CD14-positive monocyte (primary cell): ENCODE measurements at regions not wholly inside any gene's neighbourhood (a gene's known extent, or its start where the extent isn't known, plus 50 kb on each side); places are given as distances from the start of the nearest gene placed in this dataset.

Source experiments
- DNase-seq, 3 donors: peaks; one replicate each; pipeline ENCODE4 v3.0.0-alpha.2; 2011 to 2022
- H2AFZ ChIP-seq: 2 replicates; pipeline ENCODE4 v1.6.0; 2012; ENCODE audit warnings: mild to moderate bottlenecking, low read depth, low read length, inconsistent platforms; ENCODE audit not compliant: insufficient read depth, poor library complexity, severe bottlenecking
- H3K27ac ChIP-seq, 2 donors: 1 replicate in 1 of 2; 2 replicates in 1 of 2; pipeline ENCODE4 v1.5.1; 2012 to 2013; ENCODE audit warnings: low read length in 2 of 2, control low read depth in 1 of 2, inconsistent platforms in 1 of 2, low read depth in 1 of 2, mild to moderate bottlenecking in 1 of 2
- H3K27me3 ChIP-seq, 2 donors: one replicate each; pipeline versions ENCODE4 v1.6.0 to v1.6.1; 2011 to 2013; ENCODE audit warnings: low read length in 2 of 2; ENCODE audit not compliant: control insufficient read depth in 2 of 2, insufficient read depth in 2 of 2
- H3K36me3 ChIP-seq, 2 donors: replicated peaks in 1 of 2; 1 replicate in 1 of 2; 2 replicates in 1 of 2; pipeline versions ENCODE4 v1.5.1 to v1.6.1; 2012 to 2013; ENCODE audit warnings: low read length in 2 of 2, control low read depth in 1 of 2, inconsistent platforms in 1 of 2, mild to moderate bottlenecking in 1 of 2; ENCODE audit not compliant: insufficient read depth in 2 of 2, control insufficient read depth in 1 of 2
- H3K4me1 ChIP-seq, 2 donors: 1 replicate in 1 of 2; 2 replicates in 1 of 2; pipeline versions ENCODE4 v1.5.1 to v1.6.1; 2012 to 2013; ENCODE audit warnings: low read length in 2 of 2, control low read depth in 1 of 2, inconsistent platforms in 1 of 2, mild to moderate bottlenecking in 1 of 2, moderate library complexity in 1 of 2; ENCODE audit not compliant: insufficient read depth in 2 of 2, control insufficient read depth in 1 of 2
- H3K4me2 ChIP-seq: replicated peaks from 2 replicates; pipeline ENCODE3; 2012; ENCODE audit warnings: low read length, moderate library complexity, mild to moderate bottlenecking; ENCODE audit not compliant: poor library complexity, severe bottlenecking; ENCODE audit errors: extremely low read depth
- H3K4me3 ChIP-seq, 3 experiments: fragments of 200-600 bp in 1 of 3; sonication (generic) in 1 of 3; replicated peaks in 1 of 3; 1 replicate in 2 of 3; 2 replicates in 1 of 3; pipeline ENCODE4 v1.5.1; 2011 to 2013; ENCODE audit warnings: low read length in 3 of 3, mild to moderate bottlenecking in 3 of 3, control low read depth in 2 of 3, low read depth in 2 of 3, inconsistent platforms in 1 of 3, moderate library complexity in 1 of 3
- H3K79me2 ChIP-seq: 2 replicates; pipeline ENCODE4 v1.6.0; 2012; ENCODE audit warnings: mild to moderate bottlenecking, control low read depth, inconsistent platforms, low read length, moderate library complexity; ENCODE audit not compliant: insufficient read depth
- H3K9ac ChIP-seq: 2 replicates; pipeline ENCODE4 v1.6.0; 2017; ENCODE audit warnings: low read length, mild to moderate bottlenecking; ENCODE audit not compliant: insufficient read depth, poor library complexity, severe bottlenecking
- H3K9me3 ChIP-seq, 2 donors: replicated peaks in 1 of 2; 1 replicate in 1 of 2; 2 replicates in 1 of 2; pipeline versions ENCODE4 v1.5.1 to v1.6.1; 2012 to 2013; ENCODE audit warnings: low read length in 2 of 2, control low read depth in 1 of 2; ENCODE audit not compliant: control insufficient read depth in 1 of 2, insufficient read depth in 1 of 2
- H4K20me1 ChIP-seq: 2 replicates; pipeline ENCODE4 v1.6.0; 2012; ENCODE audit warnings: mild to moderate bottlenecking, low read length, control low read depth, moderate library complexity; ENCODE audit not compliant: insufficient read depth
- H3K27ac Mint-ChIP-seq, 7 donors: one replicate each; pipeline ENCODE4 v1.8.0; 2020; ENCODE audit warnings: mild to moderate bottlenecking in 7 of 7, mixed read lengths in 7 of 7, moderate library complexity in 6 of 7, inconsistent platforms in 2 of 7
- H3K27me3 Mint-ChIP-seq, 3 donors: one replicate each; pipeline ENCODE4 v1.8.0; 2021 to 2022; ENCODE audit warnings: low read depth in 3 of 3, mild to moderate bottlenecking in 3 of 3, mixed read lengths in 3 of 3, moderate library complexity in 3 of 3, inconsistent platforms in 1 of 3
- H3K36me3 Mint-ChIP-seq, 2 donors: one replicate each; pipeline ENCODE4 v1.8.0; 2020; ENCODE audit warnings: mixed read lengths in 2 of 2, inconsistent platforms in 1 of 2, mild to moderate bottlenecking in 1 of 2
- H3K4me1 Mint-ChIP-seq: one replicate; pipeline ENCODE4 v1.8.0; 2020; ENCODE audit warnings: mild to moderate bottlenecking, mixed read lengths
- H3K4me3 Mint-ChIP-seq, 2 donors: one replicate each; pipeline ENCODE4 v1.8.0; 2020; ENCODE audit warnings: mild to moderate bottlenecking in 2 of 2, mixed read lengths in 2 of 2, moderate library complexity in 1 of 2
- H3K9me3 Mint-ChIP-seq, 7 donors: one replicate each; pipeline ENCODE4 v1.8.0; 2020 to 2022; ENCODE audit warnings: mixed read lengths in 7 of 7, mild to moderate bottlenecking in 6 of 7, moderate library complexity in 6 of 7, inconsistent platforms in 2 of 7
- WGBS: methylation state at CpG from one replicate; pipeline ENCODE4 v1.1.5; 2013; ENCODE audit warnings: missing lambda C conversion rate; ENCODE audit not compliant: insufficient coverage; 5-methylcytosine and 5-hydroxymethylcytosine counted together
- intact Hi-C, 2 donors: fragments of 100-400 bp; cut with micrococcal nuclease; formaldehyde crosslinking; loops; one replicate each; pipeline versions ENCODE4 v1.15.0 to v1.15.1; 2023
- TF ChIP-seq, protein P1 (sequence below): fragments of 200-600 bp; IDR thresholded peaks from one replicate; pipeline ENCODE4 v1.8.0; 2022; ENCODE audit warnings: antibody characterized with exemption, mild to moderate bottlenecking

DNA sequence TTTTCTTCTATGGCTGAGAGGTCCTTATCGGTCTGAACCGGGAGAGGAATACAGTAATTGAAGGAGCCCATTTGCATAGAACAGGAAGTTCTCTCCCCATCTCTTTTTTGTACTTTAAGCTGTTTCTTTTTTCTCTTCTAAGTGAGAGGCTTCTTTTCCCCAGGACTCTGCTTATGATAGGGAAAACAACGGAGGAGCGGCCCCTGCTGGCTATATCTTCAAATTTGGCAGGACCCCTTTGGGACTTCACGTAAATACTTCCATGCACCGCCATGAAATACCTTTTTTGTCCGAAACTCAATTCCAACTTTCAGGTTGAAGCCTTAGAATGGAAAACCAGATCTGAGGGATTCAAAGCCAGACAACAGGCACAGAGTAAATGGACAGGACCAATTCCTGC lies 1153.0 kb upstream of the INTU start:
- TF ChIP-seq, protein P1, sequence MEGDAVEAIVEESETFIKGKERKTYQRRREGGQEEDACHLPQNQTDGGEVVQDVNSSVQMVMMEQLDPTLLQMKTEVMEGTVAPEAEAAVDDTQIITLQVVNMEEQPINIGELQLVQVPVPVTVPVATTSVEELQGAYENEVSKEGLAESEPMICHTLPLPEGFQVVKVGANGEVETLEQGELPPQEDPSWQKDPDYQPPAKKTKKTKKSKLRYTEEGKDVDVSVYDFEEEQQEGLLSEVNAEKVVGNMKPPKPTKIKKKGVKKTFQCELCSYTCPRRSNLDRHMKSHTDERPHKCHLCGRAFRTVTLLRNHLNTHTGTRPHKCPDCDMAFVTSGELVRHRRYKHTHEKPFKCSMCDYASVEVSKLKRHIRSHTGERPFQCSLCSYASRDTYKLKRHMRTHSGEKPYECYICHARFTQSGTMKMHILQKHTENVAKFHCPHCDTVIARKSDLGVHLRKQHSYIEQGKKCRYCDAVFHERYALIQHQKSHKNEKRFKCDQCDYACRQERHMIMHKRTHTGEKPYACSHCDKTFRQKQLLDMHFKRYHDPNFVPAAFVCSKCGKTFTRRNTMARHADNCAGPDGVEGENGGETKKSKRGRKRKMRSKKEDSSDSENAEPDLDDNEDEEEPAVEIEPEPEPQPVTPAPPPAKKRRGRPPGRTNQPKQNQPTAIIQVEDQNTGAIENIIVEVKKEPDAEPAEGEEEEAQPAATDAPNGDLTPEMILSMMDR: no peak
- WGBS: 88% methylated on average over 5 of the region's 7 CpGs
- Histone ChIP-seq H3K79me2 (no peaks in the 10 kb centered on the region), H2AFZ (no peak overlapping the region), H3K27ac (no peak overlapping the region), H3K4me2 (no peak overlapping the region), H3K4me1 (no peaks in the 10 kb centered on the region), H3K9me3 (peaks cover 21 to 24% of the 10 kb centered on the region in 2 donors), H4K20me1 (no peaks in the 10 kb centered on the region), H3K27me3 (no peaks in the 10 kb centered on the region), H3K4me3 (no peak overlapping the region), H3K36me3 (no peaks in the 10 kb centered on the region), H3K9ac (no peak overlapping the region)
- H3K4me1 Mint-ChIP-seq: no peaks in the 10 kb centered on the region
- no peak overlapping the region for H3K4me3 Mint-ChIP-seq
- H3K36me3 Mint-ChIP-seq: no peaks in the 10 kb centered on the region
- peaks cover 2 to 20% (median 11%) of the 10 kb centered on the region in 7 donors for H3K9me3 Mint-ChIP-seq
- H3K27me3 Mint-ChIP-seq: peaks cover 0 to 2% (median 0%) of the 10 kb centered on the region in 3 donors
- no peak overlapping the region for H3K27ac Mint-ChIP-seq
- intact Hi-C loops: no loop called here
- DNase-seq: no peak

DNA sequence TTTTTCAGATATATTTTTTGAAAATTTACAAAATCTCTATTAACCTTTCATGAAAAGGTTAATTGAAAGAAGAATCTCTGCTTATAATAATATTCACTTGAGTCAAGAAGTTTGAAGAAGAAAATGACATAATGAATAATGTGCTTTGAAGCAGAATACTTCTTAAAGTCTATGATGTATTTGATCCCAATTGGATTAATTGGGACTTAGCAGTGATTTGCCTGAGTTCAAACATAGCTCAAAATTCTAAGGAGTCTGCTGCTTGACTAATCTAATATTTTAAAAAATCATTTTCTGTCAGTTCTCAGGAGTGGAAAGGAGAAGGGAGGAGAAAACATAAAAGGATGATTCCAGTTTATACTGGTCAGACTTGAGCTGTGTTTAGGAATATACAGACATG lies 1150.4 kb upstream of the INTU start:
- Mint-ChIP-seq H3K4me3 (no peak overlapping the region), H3K27me3 (peaks cover 0 to 2% (median 0%) of the 10 kb centered on the region in 3 donors), H3K36me3 (no peaks in the 10 kb centered on the region), H3K9me3 (peaks cover 2 to 16% (median 5%) of the 10 kb centered on the region in 7 donors), H3K27ac (no peak overlapping the region), H3K4me1 (no peaks in the 10 kb centered on the region)
- H3K27me3 ChIP-seq: no peaks in the 10 kb centered on the region
- no peak overlapping the region for H3K4me3 ChIP-seq
- no peaks in the 10 kb centered on the region for H4K20me1 ChIP-seq
- DNase-seq: no peak
- TF ChIP-seq, protein P1: no peak
- H2AFZ ChIP-seq: no peak overlapping the region
- H3K27ac ChIP-seq: no peak overlapping the region
- intact Hi-C loops: no loop called here
- no peak overlapping the region for H3K9ac ChIP-seq
- no peaks in the 10 kb centered on the region for H3K79me2 ChIP-seq
- no peaks in the 10 kb centered on the region for H3K36me3 ChIP-seq
- H3K4me2 ChIP-seq: no peak overlapping the region
- H3K9me3 ChIP-seq: peaks cover 21 to 24% of the 10 kb centered on the region in 2 donors
- no peaks in the 10 kb centered on the region for H3K4me1 ChIP-seq
